ENCODE measurements at regions not wholly inside any gene's neighbourhood (a gene's known extent, or its start where the extent isn't known, plus 50 kb on each side); places are given as distances from the start of the nearest gene placed in this dataset.

- Histone ChIP-seq H3K4me1 (peaks cover 17 to 44% (median 29%) of the 10 kb centered on the region in 4 donors), H3K4me3 (peak overlapping the region in 2 of 4 donors; percentile 35 to 48), H3K27me3 (peaks cover 14% of the 10 kb centered on the region), H3K27ac (peak overlapping the region; percentile 43 to 86 (median 70)), H3K9me3 (no peaks in the 10 kb centered on the region), H3K36me3 (peaks cover 0 to 7% (median 0%) of the 10 kb centered on the region in 4 donors)
- TF ChIP-seq POLR2A (IDR thresholded peaks at IDR 0.05) (peak; percentile 92), CTCF (IDR thresholded peaks at IDR 0.05) (peak in 3 of 5 experiments; percentile 10 to 63 (median 41)), POLR2AphosphoS5 (IDR thresholded peaks at IDR 0.05) (peak; percentile 55 to 80 (median 72)), EP300 (IDR thresholded peaks at IDR 0.05; ENCODE audit: low read depth) (no peak)
- 66% methylated on average over 16 of the region's 18 CpGs; no CpG with 5 or more reads in 1 of the 2 donors for WGBS, 2 donors (ENCODE audit: low coverage in 1 of 2)
- intact Hi-C loops (cut with DNase I; ENCODE audit: low total_unique reads) (no loop called here), in situ Hi-C loops (cut with MboI; ENCODE audit: low pct_ligation_motif_present in 1 of 4, low pct_unique_long_range_greater_than_20kb in 1 of 4, low sequenced_read_pairs in 3 of 4) (no loop called here)
- DNase-seq: peak; percentile 90
These were observed 112.0 kb upstream of the SMURF2 start for GRCh38 chr17:64773836-64774761.

- Histone ChIP-seq H3K27me3 (peaks cover 7% of the 10 kb centered on the region), H3K4me1 (peaks cover 12 to 38% (median 24%) of the 10 kb centered on the region in 4 donors), H3K27ac (peak overlapping the region; percentile 43 to 86 (median 70)), H3K9me3 (no peaks in the 10 kb centered on the region), H3K4me3 (peak overlapping the region in 2 of 4 donors; percentile 35 to 48), H3K36me3 (peaks cover 0 to 7% (median 0%) of the 10 kb centered on the region in 4 donors)
- in situ Hi-C loops (cut with MboI; ENCODE audit: low pct_ligation_motif_present in 1 of 4, low pct_unique_long_range_greater_than_20kb in 1 of 4, low sequenced_read_pairs in 3 of 4): no loop called here
- WGBS, 2 donors (ENCODE audit: low coverage in 1 of 2): 69 to 97% methylated on average over 4 to 6 of the region's 6 CpGs
- TF ChIP-seq POLR2AphosphoS5 (IDR thresholded peaks at IDR 0.05) (no peak), POLR2A (IDR thresholded peaks at IDR 0.05) (no peak), EP300 (IDR thresholded peaks at IDR 0.05; ENCODE audit: low read depth) (no peak), CTCF (IDR thresholded peaks at IDR 0.05) (no peak)
- DNase-seq: no peak
- intact Hi-C loops (cut with DNase I; ENCODE audit: low total_unique reads): no loop called here
These were observed 111.3 kb upstream of the SMURF2 start for GRCh38 chr17:64773386-64773835.

- intact Hi-C loops (cut with DNase I; ENCODE audit: low total_unique reads) (no loop called here), in situ Hi-C loops (cut with MboI; ENCODE audit: low pct_ligation_motif_present in 1 of 4, low pct_unique_long_range_greater_than_20kb in 1 of 4, low sequenced_read_pairs in 3 of 4) (no loop called here)
- no peak for DNase-seq
- peaks cover 0 to 7% (median 0%) of the 10 kb centered on the region in 4 donors for H3K36me3 ChIP-seq
- no peak overlapping the region for H3K27ac ChIP-seq
- no peaks in the 10 kb centered on the region for H3K9me3 ChIP-seq
- H3K27me3 ChIP-seq: peaks cover 2% of the 10 kb centered on the region
- no peak overlapping the region for H3K4me3 ChIP-seq
- WGBS, 2 donors (ENCODE audit: low coverage in 1 of 2): 95 to 100% methylated on average over 3 to 6 of the region's 6 CpGs
- TF ChIP-seq POLR2AphosphoS5 (IDR thresholded peaks at IDR 0.05) (no peak), EP300 (IDR thresholded peaks at IDR 0.05; ENCODE audit: low read depth) (no peak), CTCF (IDR thresholded peaks at IDR 0.05) (no peak), POLR2A (IDR thresholded peaks at IDR 0.05) (no peak)
- peaks cover 8 to 33% (median 19%) of the 10 kb centered on the region in 4 donors for H3K4me1 ChIP-seq
These were observed 110.8 kb upstream of the SMURF2 start for GRCh38 chr17:64772845-64773299.
